SK-N-SH (cell line): ENCODE measurements at regions not wholly inside any gene's neighbourhood (a gene's known extent, or its start where the extent isn't known, plus 50 kb on each side); places are given as distances from the start of the nearest gene placed in this dataset.

ENCODE experiments used
- CTCF ChIA-PET: fragments of 300-600, 350-600 bp; formaldehyde crosslinking; extraction: SDS; loops from one replicate; lab custom pipeline; 2021; lab: Yijun Ruan, JAX
- POLR2A ChIA-PET: fragments of 350-600 bp; sonication (Branson Sonifier 250); formaldehyde crosslinking; extraction: SDS; loops from one replicate; lab custom pipeline; 2020; ENCODE audit warnings: antibody characterized with exemption, inconsistent platforms; lab: Yijun Ruan, JAX
- DNase-seq: peaks from one replicate; pipeline ENCODE4 v3.0.0; 2012
- H2AFZ ChIP-seq: fragments of 200-600 bp; sonication (generic); 2 replicates; pipeline ENCODE4 v1.8.1; 2016; ENCODE audit warnings: antibody characterized with exemption, mild to moderate bottlenecking, low read depth
- H3F3A ChIP-seq: fragments of 200-600 bp; sonication (generic); replicated peaks from 2 replicates; pipeline ENCODE3; 2016; ENCODE audit warnings: antibody characterized with exemption, mild to moderate bottlenecking; ENCODE audit not compliant: insufficient read depth
- H3K27ac ChIP-seq, 2 experiments: fragments of 200-500 bp in 1 of 2; fragments of 200-600 bp in 1 of 2; sonication (Bioruptor generic) in 1 of 2; sonication (generic), shearing (Covaris generic) in 1 of 2; 2 replicates each; pipeline versions ENCODE4 v1.5.1 to v1.6.1; 2014 to 2016; ENCODE audit warnings: low read depth in 2 of 2, inconsistent platforms in 1 of 2, low read length in 1 of 2, mild to moderate bottlenecking in 1 of 2, mixed read lengths in 1 of 2
- H3K27me3 ChIP-seq: fragments of 200-600 bp; sonication (generic), shearing (Covaris generic); 2 replicates; pipeline ENCODE4 v1.6.1; 2016; ENCODE audit warnings: mixed run types; ENCODE audit not compliant: insufficient read depth
- H3K36me3 ChIP-seq, 2 experiments: fragments of 200-500 bp in 1 of 2; fragments of 200-600 bp in 1 of 2; sonication (Bioruptor generic) in 1 of 2; sonication (generic) in 1 of 2; replicated peaks in 1 of 2; 2 replicates each; pipeline versions ENCODE3 to v1.5.1; 2014 to 2016; ENCODE audit warnings: low read length in 1 of 2, mild to moderate bottlenecking in 1 of 2; ENCODE audit not compliant: insufficient read depth in 2 of 2, control insufficient read depth in 1 of 2
- H3K4me1 ChIP-seq, 2 experiments: fragments of 200-500 bp in 1 of 2; fragments of 200-600 bp in 1 of 2; sonication (Bioruptor generic) in 1 of 2; sonication (generic), shearing (Covaris generic) in 1 of 2; 2 replicates each; pipeline versions ENCODE4 v1.5.1 to v1.6.1; 2014 to 2016; ENCODE audit warnings: low read depth in 1 of 2, low read length in 1 of 2, mixed run types in 1 of 2; ENCODE audit not compliant: insufficient read depth in 2 of 2, control insufficient read depth in 1 of 2
- H3K4me2 ChIP-seq: fragments of 200-600 bp; sonication (generic), shearing (Covaris generic); 2 replicates; pipeline ENCODE4 v1.6.1; 2017; ENCODE audit warnings: mixed run types
- H3K4me3 ChIP-seq, 2 experiments: fragments of 200-500 bp in 1 of 2; fragments of 200-600 bp in 1 of 2; sonication (Bioruptor generic) in 1 of 2; sonication (generic), shearing (Covaris generic) in 1 of 2; 2 replicates each; pipeline versions ENCODE4 v1.5.1 to v1.8.1; 2014 to 2016; ENCODE audit warnings: low read depth in 2 of 2, inconsistent platforms in 1 of 2, low read length in 1 of 2, mild to moderate bottlenecking in 1 of 2, mixed read lengths in 1 of 2, moderate library complexity in 1 of 2
- H3K79me2 ChIP-seq: fragments of 200-600 bp; sonication (generic); 2 replicates; pipeline ENCODE4 v1.8.1; 2017; ENCODE audit warnings: mild to moderate bottlenecking; ENCODE audit not compliant: insufficient read depth
- H3K9ac ChIP-seq: fragments of 200-600 bp; sonication (generic); 2 replicates; pipeline ENCODE4 v1.6.1; 2017; ENCODE audit warnings: mixed run types
- H3K9me2 ChIP-seq: fragments of 200-600 bp; sonication (generic); 2 replicates; pipeline ENCODE4 v1.6.1; 2017; ENCODE audit warnings: mixed run types
- H3K9me3 ChIP-seq: fragments of 200-600 bp; sonication (generic); 2 replicates; pipeline ENCODE4 v1.6.1; 2017; ENCODE audit warnings: mixed run types, mild to moderate bottlenecking, moderate library complexity
- H4K20me1 ChIP-seq: fragments of 200-600 bp; sonication (generic); 2 replicates; pipeline ENCODE4 v1.6.1; 2017; ENCODE audit warnings: mild to moderate bottlenecking, mixed run types; ENCODE audit not compliant: insufficient read depth
- CHD2 ChIP-seq: fragments of 150-350 bp; IDR thresholded peaks from 2 replicates; pipeline ENCODE4 v1.6.1; 2018; ENCODE audit warnings: low read length; ENCODE audit not compliant: partially characterized antibody
- ELF1 ChIP-seq: IDR thresholded peaks from 2 replicates; pipeline ENCODE4 v1.4.0; 2012
- EP300 ChIP-seq, 2 experiments: IDR thresholded peaks; 2 replicates each; pipeline versions ENCODE4 v1.4.0 to v1.6.1; 2012; ENCODE audit warnings: borderline replicate concordance in 1 of 2, low read depth in 1 of 2, low read length in 1 of 2
- EZH2phosphoT487 ChIP-seq: fragments of 200-600 bp; sonication (generic); IDR thresholded peaks from 2 replicates; pipeline ENCODE4 v1.6.1; 2017; ENCODE audit warnings: low read depth, mixed run types, mild to moderate bottlenecking, antibody characterized with exemption, moderate library complexity, borderline replicate concordance
- FOXJ3 ChIP-seq: sonication (generic); formaldehyde crosslinking; IDR thresholded peaks from 2 replicates; pipeline ENCODE4 v1.5.1; 2020; ENCODE audit warnings: mild to moderate bottlenecking, missing genetic modification reagents
- GABPA ChIP-seq: IDR thresholded peaks from 2 replicates; pipeline ENCODE4 v1.4.0; 2012; ENCODE audit warnings: low read depth, mild to moderate bottlenecking
- GATA2 ChIP-seq: sonication (generic); formaldehyde crosslinking; IDR thresholded peaks from 2 replicates; pipeline ENCODE4 v1.5.0; 2020; ENCODE audit warnings: mild to moderate bottlenecking, missing genetic modification reagents
- JUND ChIP-seq: IDR thresholded peaks from 2 replicates; pipeline ENCODE4 v1.4.0; 2012
- MEF2A ChIP-seq: IDR thresholded peaks from 2 replicates; pipeline ENCODE4 v1.4.0; 2012; ENCODE audit warnings: low read depth, borderline replicate concordance
- MXI1 ChIP-seq: IDR thresholded peaks from 2 replicates; pipeline ENCODE4 v1.6.1; 2012; ENCODE audit warnings: mild to moderate bottlenecking, low read depth, low read length, improper control_type of control experiment
- NFIC ChIP-seq: IDR thresholded peaks from 2 replicates; pipeline ENCODE4 v1.4.0; 2012; ENCODE audit warnings: borderline replicate concordance
- NRF1 ChIP-seq: IDR thresholded peaks from 2 replicates; pipeline ENCODE4 v1.6.1; 2012; ENCODE audit warnings: low read depth, mild to moderate bottlenecking, low read length
- RCOR1 ChIP-seq: fragments of 150-350 bp; IDR thresholded peaks from 2 replicates; pipeline ENCODE4 v1.6.1; 2017; ENCODE audit warnings: antibody characterized with exemption, low read length
- SIN3A ChIP-seq: IDR thresholded peaks from 2 replicates; pipeline ENCODE4 v1.6.1; 2012; ENCODE audit warnings: low read depth, mild to moderate bottlenecking, low read length, moderate library complexity, borderline replicate concordance
- TAF1 ChIP-seq: IDR thresholded peaks from 2 replicates; pipeline ENCODE4 v1.6.1; 2012; ENCODE audit warnings: low read depth, mild to moderate bottlenecking, low read length, moderate library complexity, borderline replicate concordance
- TCF12 ChIP-seq: IDR thresholded peaks from 2 replicates; pipeline ENCODE4 v1.4.0; 2012
- TEAD4 ChIP-seq: IDR thresholded peaks from 2 replicates; pipeline ENCODE4 v1.4.0; 2012; ENCODE audit warnings: mild to moderate bottlenecking, borderline replicate concordance; ENCODE audit not compliant: insufficient read depth
- YY1 ChIP-seq: IDR thresholded peaks from 2 replicates; pipeline ENCODE4 v1.4.0; 2012; ENCODE audit warnings: low read depth, mild to moderate bottlenecking
- WGBS: methylation state at CpG from one replicate; pipeline ENCODE4 v1.1.6; 2017; ENCODE audit warnings: low lambda C conversion rate; 5-methylcytosine and 5-hydroxymethylcytosine counted together
- TF ChIP-seq, protein P1 (sequence below): IDR thresholded peaks from 2 replicates; pipeline ENCODE4; 2012
- TF ChIP-seq, protein P2 (sequence below): IDR thresholded peaks from 2 replicates; pipeline ENCODE4 v1.6.1; 2012; ENCODE audit warnings: mild to moderate bottlenecking, low read depth, low read length, moderate library complexity
- TF ChIP-seq, protein P3 (sequence below): fragments of 150-350 bp; IDR thresholded peaks from 2 replicates; pipeline ENCODE4 v1.6.1; 2016; ENCODE audit warnings: mild to moderate bottlenecking, low read depth, low read length
- TF ChIP-seq, protein P4 (sequence below): IDR thresholded peaks from 2 replicates; pipeline ENCODE4 v1.4.0; 2012; ENCODE audit warnings: low read depth

DNA sequence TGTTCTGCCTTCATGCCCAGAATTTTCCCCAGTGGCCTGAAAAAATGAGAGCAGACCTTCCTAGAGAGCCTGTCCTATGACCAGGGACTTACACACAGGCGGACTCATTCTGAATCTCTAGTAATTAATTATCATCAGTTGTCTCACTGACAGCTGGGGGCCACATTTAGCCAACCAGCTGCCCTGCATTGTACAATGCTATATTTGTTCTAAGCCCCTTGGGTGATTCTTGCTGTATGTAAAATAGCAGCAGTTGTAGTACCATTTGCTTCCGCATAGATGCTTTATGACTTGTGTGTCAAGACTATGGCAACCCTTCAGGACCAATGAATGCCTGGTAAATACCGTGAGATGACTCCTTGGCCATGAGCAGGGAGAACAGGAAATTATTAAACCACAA is 415.4 kb upstream of the SEMA6A start:
- Histone ChIP-seq H3K4me1 (peaks cover 0 to 3% of the 10 kb centered on the region in 2 experiments; a peak in 2 of 4 replicates), H3K79me2 (no peaks in the 10 kb centered on the region), H3K9me3 (0 out of 2 replicates have a peak, but pooled peaks cover 3% of the 10 kb centered on the region), H4K20me1 (no peaks in the 10 kb centered on the region), H3K4me2 (no peak overlapping the region), H2AFZ (no peak overlapping the region), H3K9me2 (no peaks in the 10 kb centered on the region), H3K4me3 (no peak overlapping the region), H3K9ac (no peak overlapping the region), H3K27ac (no peak overlapping the region), H3K27me3 (no peaks in the 10 kb centered on the region), H3F3A (no peaks in the 10 kb centered on the region), H3K36me3 (no peaks in the 10 kb centered on the region)
- WGBS: 51% methylated on average over 3 of the region's 3 CpGs
- TF ChIP-seq GABPA: no peak
- no peak for TF ChIP-seq CHD2
- TF ChIP-seq TCF12: no peak
- TF ChIP-seq YY1: no peak
- TF ChIP-seq RCOR1: no peak
- TF ChIP-seq, protein P1, sequence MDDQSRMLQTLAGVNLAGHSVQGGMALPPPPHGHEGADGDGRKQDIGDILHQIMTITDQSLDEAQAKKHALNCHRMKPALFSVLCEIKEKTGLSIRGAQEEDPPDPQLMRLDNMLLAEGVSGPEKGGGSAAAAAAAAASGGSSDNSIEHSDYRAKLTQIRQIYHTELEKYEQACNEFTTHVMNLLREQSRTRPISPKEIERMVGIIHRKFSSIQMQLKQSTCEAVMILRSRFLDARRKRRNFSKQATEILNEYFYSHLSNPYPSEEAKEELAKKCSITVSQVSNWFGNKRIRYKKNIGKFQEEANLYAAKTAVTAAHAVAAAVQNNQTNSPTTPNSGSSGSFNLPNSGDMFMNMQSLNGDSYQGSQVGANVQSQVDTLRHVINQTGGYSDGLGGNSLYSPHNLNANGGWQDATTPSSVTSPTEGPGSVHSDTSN: no peak
- TF ChIP-seq SIN3A: no peak
- no peak for DNase-seq
- CTCF ChIA-PET: interaction anchor here (0.6 kb wide), 1 partner anchor 335 kb away, joined by 4 read pairs; no protein-coding TSS in a partner anchor
- POLR2A ChIA-PET: no interaction called here

DNA sequence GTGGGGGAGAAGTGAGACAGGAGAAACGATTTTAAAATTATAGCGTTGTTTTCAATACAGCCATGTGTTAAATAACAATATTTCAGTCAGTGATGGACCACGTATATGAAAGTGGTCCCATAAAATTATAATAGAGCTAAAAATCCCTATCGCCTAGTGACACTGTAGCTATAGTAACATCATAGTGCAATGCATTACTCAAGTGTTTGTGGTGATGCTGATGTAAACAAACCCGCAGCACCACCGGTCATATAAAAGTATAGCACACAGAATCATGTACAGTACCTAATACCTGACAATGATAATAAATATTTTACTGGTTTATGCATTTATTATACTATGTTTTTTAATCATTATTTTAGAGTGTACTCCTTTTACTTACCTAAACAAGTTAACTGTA is 407.4 kb upstream of the SEMA6A start:
- 38% methylated on average over 6 of the region's 6 CpGs for WGBS
- no peaks in the 10 kb centered on the region for H3K79me2 ChIP-seq
- DNase-seq: no peak
- H3K4me3 ChIP-seq: no peak overlapping the region
- no peaks in the 10 kb centered on the region for H3K9me2 ChIP-seq
- H3K27ac ChIP-seq: no peak overlapping the region
- H3F3A ChIP-seq: no peaks in the 10 kb centered on the region
- H3K36me3 ChIP-seq: no peaks in the 10 kb centered on the region
- no peaks in the 10 kb centered on the region for H3K27me3 ChIP-seq
- no peak for TF ChIP-seq CHD2
- TF ChIP-seq, protein P2, sequence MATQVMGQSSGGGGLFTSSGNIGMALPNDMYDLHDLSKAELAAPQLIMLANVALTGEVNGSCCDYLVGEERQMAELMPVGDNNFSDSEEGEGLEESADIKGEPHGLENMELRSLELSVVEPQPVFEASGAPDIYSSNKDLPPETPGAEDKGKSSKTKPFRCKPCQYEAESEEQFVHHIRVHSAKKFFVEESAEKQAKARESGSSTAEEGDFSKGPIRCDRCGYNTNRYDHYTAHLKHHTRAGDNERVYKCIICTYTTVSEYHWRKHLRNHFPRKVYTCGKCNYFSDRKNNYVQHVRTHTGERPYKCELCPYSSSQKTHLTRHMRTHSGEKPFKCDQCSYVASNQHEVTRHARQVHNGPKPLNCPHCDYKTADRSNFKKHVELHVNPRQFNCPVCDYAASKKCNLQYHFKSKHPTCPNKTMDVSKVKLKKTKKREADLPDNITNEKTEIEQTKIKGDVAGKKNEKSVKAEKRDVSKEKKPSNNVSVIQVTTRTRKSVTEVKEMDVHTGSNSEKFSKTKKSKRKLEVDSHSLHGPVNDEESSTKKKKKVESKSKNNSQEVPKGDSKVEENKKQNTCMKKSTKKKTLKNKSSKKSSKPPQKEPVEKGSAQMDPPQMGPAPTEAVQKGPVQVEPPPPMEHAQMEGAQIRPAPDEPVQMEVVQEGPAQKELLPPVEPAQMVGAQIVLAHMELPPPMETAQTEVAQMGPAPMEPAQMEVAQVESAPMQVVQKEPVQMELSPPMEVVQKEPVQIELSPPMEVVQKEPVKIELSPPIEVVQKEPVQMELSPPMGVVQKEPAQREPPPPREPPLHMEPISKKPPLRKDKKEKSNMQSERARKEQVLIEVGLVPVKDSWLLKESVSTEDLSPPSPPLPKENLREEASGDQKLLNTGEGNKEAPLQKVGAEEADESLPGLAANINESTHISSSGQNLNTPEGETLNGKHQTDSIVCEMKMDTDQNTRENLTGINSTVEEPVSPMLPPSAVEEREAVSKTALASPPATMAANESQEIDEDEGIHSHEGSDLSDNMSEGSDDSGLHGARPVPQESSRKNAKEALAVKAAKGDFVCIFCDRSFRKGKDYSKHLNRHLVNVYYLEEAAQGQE: no peak
- no peak for TF ChIP-seq NRF1
- TF ChIP-seq TAF1: no peak
- TF ChIP-seq FOXJ3 (CRISPR knock-in tag): no peak
- TF ChIP-seq EZH2phosphoT487: no peak
- TF ChIP-seq JUND: no peak
- no peak for TF ChIP-seq ELF1
- no peak for TF ChIP-seq MXI1
- no peak for TF ChIP-seq EP300 (IDR thresholded peaks at IDR 0.05; ENCODE audit: borderline replicate concordance in 1 of 2, low read depth in 1 of 2, low read length in 1 of 2)
- TF ChIP-seq, protein P3, sequence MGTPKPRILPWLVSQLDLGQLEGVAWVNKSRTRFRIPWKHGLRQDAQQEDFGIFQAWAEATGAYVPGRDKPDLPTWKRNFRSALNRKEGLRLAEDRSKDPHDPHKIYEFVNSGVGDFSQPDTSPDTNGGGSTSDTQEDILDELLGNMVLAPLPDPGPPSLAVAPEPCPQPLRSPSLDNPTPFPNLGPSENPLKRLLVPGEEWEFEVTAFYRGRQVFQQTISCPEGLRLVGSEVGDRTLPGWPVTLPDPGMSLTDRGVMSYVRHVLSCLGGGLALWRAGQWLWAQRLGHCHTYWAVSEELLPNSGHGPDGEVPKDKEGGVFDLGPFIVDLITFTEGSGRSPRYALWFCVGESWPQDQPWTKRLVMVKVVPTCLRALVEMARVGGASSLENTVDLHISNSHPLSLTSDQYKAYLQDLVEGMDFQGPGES: no peak
- TF ChIP-seq, protein P1: no peak
- no peak for TF ChIP-seq GATA2
- no peak for TF ChIP-seq MEF2A
- no peak for TF ChIP-seq NFIC
- no peak for TF ChIP-seq TEAD4
- TF ChIP-seq, protein P4, sequence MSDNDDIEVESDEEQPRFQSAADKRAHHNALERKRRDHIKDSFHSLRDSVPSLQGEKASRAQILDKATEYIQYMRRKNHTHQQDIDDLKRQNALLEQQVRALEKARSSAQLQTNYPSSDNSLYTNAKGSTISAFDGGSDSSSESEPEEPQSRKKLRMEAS: no peak
- H3K4me1 ChIP-seq: no peaks in the 10 kb centered on the region
- ChIA-PET POLR2A (no interaction called here), CTCF (no interaction called here)
- H2AFZ ChIP-seq: no peak overlapping the region
- H3K9me3 ChIP-seq: no peaks in the 10 kb centered on the region
- no peak overlapping the region for H3K4me2 ChIP-seq
- H4K20me1 ChIP-seq: no peaks in the 10 kb centered on the region
- no peak overlapping the region for H3K9ac ChIP-seq
